ENCODE measurements at regions not wholly inside any gene's neighbourhood (a gene's known extent, or its start where the extent isn't known, plus 50 kb on each side); places are given as distances from the start of the nearest gene placed in this dataset.

DNA sequence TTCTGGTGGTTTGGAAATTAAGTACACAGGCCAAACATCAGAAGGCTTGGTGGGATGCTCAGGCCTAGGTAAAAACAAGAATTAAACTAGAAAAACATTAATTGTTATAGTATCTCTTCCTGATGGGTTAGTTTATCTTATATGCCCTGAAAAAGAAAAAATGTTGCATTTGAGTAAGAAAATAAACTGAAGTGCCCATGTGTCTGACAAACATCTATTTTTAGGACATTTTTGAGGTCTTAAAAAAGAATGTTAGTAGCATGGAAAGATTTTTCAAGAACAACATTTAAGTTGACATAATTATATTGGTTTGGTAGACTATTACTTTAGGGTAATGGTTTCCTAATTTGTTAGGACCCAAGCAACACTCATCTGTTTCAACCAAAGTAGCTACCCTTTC, 140.1 kb upstream of the RND3 start:
- Mint-ChIP-seq H3K4me3 (no peak overlapping the region), H3K27ac (no peak overlapping the region), H3K4me1 (ENCODE audit: low read depth) (no peaks in the 10 kb centered on the region), H3K27me3 (no peaks in the 10 kb centered on the region), H3K9me3 (peaks cover 9% of the 10 kb centered on the region), H3K36me3 (ENCODE audit: low read depth) (no peaks in the 10 kb centered on the region)
- intact Hi-C loops (cut with micrococcal nuclease) = no loop called here

DNA sequence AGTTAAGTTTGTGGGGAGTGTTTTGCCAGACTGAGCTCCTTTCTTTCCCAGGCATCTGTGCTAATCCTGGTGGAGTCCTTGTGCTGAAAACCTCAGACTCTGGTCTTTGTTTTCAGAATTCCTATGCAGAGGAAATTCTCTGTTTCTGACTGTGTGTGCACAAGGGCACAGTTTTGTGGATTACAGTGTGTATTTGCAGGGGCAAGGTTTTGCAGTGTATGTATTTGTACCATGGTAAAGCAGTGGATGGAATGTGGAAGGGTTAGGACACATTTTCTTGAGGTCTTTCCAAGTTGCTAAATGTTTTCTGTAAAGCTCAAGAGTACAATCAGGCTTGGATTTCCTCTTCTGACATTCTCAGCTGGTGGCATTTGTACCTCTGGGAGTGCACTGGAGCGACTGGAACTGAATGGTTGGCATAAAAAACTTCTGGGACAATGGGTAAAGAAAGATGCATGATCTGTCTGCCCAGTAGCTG, 139.5 kb upstream of the RND3 start:
- H3K9me3 Mint-ChIP-seq = peaks cover 9% of the 10 kb centered on the region
- intact Hi-C loops (cut with micrococcal nuclease) = no loop called here
- no peaks in the 10 kb centered on the region for H3K27me3 Mint-ChIP-seq
- no peaks in the 10 kb centered on the region for H3K36me3 Mint-ChIP-seq (ENCODE audit: low read depth)
- H3K27ac Mint-ChIP-seq = no peak overlapping the region
- no peaks in the 10 kb centered on the region for H3K4me1 Mint-ChIP-seq (ENCODE audit: low read depth)
- no peak overlapping the region for H3K4me3 Mint-ChIP-seq

DNA sequence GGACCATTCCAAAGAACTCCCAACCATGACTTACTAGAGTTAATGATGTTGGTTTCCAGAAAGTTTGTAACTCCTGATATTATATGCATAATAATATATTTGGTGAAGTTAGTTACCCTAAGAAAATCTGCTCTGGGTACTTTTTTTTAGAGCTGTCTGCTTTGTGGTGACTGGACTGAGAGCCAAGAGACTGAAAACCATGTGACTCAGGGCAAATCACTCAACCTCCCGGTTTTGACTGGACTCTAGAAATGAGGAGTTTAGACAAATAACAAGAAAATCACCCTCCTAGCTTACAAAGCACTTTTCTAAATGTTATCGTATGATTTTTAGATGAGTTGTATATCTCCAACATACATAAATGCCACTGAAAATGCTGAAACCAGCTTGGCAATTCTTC, 138.3 kb upstream of the RND3 start:
- no peaks in the 10 kb centered on the region for H3K36me3 Mint-ChIP-seq (ENCODE audit: low read depth)
- intact Hi-C loops (cut with micrococcal nuclease) = no loop called here
- H3K9me3 Mint-ChIP-seq = peaks cover 9% of the 10 kb centered on the region
- no peaks in the 10 kb centered on the region for H3K27me3 Mint-ChIP-seq
- H3K4me3 Mint-ChIP-seq = no peak overlapping the region
- no peak overlapping the region for H3K27ac Mint-ChIP-seq
- no peaks in the 10 kb centered on the region for H3K4me1 Mint-ChIP-seq (ENCODE audit: low read depth)

DNA sequence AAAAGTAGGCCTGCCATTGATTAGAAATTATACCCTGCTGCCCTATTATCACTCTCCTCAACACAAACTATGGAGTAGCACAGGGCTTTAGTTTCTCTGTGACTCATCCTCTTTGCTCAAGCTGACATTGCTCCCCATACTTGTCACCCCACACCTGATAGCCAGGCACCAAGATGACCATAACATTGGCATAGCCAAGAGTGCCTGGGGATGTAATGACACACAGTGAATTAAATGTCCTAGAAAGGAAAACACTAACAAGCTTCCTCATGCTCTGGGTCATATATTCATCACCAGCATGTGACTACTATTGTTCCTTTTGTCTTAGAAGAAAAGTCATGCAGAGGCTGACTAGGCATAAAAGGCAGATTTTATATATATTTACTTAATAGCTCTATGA, 137.8 kb upstream of the RND3 start:
- no peaks in the 10 kb centered on the region for H3K36me3 Mint-ChIP-seq (ENCODE audit: low read depth)
- H3K27me3 Mint-ChIP-seq = no peaks in the 10 kb centered on the region
- H3K4me3 Mint-ChIP-seq = no peak overlapping the region
- H3K27ac Mint-ChIP-seq = no peak overlapping the region
- no peaks in the 10 kb centered on the region for H3K4me1 Mint-ChIP-seq (ENCODE audit: low read depth)
- intact Hi-C loops (cut with micrococcal nuclease) = no loop called here
- H3K9me3 Mint-ChIP-seq = peaks cover 9% of the 10 kb centered on the region

DNA sequence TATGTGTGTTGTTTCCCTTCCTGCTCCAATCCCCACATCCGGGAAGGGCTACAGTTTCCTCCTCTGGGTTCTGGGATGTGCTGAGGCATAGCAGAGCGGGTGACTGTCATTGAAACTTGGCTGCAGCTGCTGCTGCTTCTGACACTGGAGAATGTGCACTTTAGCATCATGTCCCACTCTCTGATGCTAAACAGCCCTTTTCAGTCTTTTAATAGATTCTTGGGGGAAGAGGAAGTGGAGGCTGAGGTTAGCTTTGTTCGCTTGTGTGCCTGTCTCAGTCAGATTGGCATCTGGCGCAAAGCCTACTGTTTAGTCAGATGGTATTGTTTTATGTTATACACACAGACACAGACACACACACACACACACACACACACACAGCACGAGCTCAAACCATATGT, 136.5 kb upstream of the RND3 start:
- H3K9me3 Mint-ChIP-seq = peaks cover 9% of the 10 kb centered on the region
- H3K27ac Mint-ChIP-seq = no peak overlapping the region
- intact Hi-C loops (cut with micrococcal nuclease) = no loop called here
- no peaks in the 10 kb centered on the region for H3K4me1 Mint-ChIP-seq (ENCODE audit: low read depth)
- H3K36me3 Mint-ChIP-seq (ENCODE audit: low read depth) = no peaks in the 10 kb centered on the region
- H3K4me3 Mint-ChIP-seq = no peak overlapping the region
- no peaks in the 10 kb centered on the region for H3K27me3 Mint-ChIP-seq

DNA sequence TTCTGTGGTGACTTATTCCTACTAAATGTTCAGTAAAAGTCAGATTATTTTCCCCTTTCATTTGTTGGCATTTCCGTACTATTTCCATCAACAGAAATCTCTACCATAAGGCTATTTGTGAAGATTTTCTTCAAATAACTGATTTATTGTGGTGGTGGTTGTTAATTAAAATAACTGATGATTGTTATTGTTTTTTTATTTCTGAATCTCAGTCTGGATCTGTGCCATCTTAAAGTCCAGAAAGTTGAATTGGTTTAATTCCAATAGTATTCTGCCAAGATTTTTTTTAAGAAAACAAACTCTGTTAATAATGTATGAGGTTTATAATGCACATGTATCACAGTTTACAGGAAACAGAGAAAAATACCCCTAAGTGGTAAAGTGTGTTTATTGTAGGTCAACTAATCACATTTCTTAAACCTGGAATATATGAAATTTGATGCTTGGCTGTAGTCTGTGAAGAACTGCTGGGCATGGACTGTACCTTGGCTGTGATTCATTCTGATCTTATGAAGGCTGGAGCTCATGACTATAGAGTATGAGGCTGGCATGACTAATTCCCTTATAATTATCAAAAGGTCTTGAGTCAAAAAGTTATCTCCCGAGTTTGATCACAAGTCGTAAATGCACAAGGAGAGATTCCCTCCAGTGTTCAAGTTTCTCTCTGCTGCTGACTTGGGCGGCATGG, 134.2 kb upstream of the RND3 start:
- intact Hi-C loops (cut with micrococcal nuclease) = no loop called here
- Mint-ChIP-seq H3K27ac (no peak overlapping the region), H3K9me3 (no peaks in the 10 kb centered on the region), H3K27me3 (no peaks in the 10 kb centered on the region), H3K4me1 (ENCODE audit: low read depth) (no peaks in the 10 kb centered on the region), H3K36me3 (ENCODE audit: low read depth) (no peaks in the 10 kb centered on the region), H3K4me3 (no peak overlapping the region)

DNA sequence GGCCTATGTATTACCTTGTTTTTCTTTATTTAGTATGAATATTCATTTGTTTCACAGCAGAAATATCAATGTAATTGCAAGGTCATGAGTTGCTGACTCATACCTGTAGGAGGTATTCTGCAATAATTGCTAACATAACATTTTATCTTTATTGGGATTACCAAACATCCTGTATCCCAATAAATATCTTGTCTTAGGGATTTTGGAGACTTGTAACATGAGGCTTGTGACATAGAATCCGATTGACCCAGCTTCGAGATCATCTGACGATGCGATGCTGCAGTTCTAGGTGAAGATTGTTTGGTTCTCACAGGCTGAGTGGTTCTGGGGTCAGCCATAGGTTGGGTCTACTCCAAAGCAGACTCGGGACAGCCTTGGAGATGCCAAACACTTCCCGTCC, 133.4 kb upstream of the RND3 start:
- no peaks in the 10 kb centered on the region for H3K27me3 Mint-ChIP-seq
- H3K9me3 Mint-ChIP-seq = no peaks in the 10 kb centered on the region
- H3K4me1 Mint-ChIP-seq (ENCODE audit: low read depth) = no peaks in the 10 kb centered on the region
- H3K27ac Mint-ChIP-seq = no peak overlapping the region
- no peaks in the 10 kb centered on the region for H3K36me3 Mint-ChIP-seq (ENCODE audit: low read depth)
- no peak overlapping the region for H3K4me3 Mint-ChIP-seq
- intact Hi-C loops (cut with micrococcal nuclease) = no loop called here

DNA sequence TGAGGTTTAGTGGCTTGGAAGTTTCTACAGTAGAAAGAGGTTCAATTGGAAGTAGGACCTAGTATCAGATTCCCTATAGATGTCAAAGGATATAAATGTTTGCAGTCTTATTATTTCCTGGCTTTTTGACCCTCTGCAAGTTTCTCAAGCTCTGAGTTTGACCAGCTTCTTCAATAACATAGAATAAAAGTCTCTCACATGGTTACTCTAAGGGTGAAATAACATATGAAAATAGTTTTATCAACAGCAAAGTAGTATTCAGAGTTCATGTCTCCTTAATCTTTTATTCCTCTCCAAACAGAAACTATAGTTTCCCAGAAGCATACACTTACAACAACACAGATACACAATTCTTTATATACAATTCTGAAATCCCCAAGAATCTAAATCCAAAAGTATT, 132.9 kb upstream of the RND3 start:
- intact Hi-C loops (cut with micrococcal nuclease) = no loop called here
- Mint-ChIP-seq H3K27ac (no peak overlapping the region), H3K36me3 (ENCODE audit: low read depth) (no peaks in the 10 kb centered on the region), H3K27me3 (no peaks in the 10 kb centered on the region), H3K9me3 (no peaks in the 10 kb centered on the region), H3K4me3 (no peak overlapping the region), H3K4me1 (ENCODE audit: low read depth) (no peaks in the 10 kb centered on the region)

DNA sequence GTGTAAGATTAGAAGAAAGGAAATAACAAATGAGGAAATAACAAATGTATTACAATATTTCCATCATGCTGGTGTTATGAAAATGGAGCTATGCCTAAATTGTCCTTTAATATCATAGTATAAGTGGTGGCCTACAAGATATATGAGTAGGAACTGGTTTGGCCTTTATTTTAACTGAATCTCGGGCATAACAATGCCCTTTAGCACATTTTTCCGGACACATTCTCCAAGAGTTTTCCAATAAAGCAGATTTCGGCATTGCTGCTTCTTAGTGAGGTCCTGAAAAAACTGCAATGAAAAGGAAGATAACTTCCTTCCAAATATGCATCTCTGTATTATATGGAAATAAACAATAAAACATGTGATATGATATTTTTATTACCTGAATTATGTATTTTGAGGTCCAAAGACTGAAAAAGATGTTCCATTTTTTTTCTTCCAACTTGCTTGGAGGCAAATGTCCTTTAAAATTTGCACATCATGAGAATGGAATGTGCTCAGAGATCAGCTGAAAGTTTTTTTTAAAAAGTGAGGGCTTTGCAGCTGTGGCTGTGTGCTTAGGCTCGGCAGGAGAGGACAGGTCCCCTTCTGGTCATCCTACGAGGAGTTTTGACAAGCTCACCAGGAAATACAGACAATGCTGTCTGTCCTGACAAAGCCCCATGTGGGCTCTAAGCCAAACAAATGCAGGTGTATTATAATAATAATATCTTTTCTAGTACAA, 132.3 kb upstream of the RND3 start:
- no peak overlapping the region for H3K27ac Mint-ChIP-seq
- no peaks in the 10 kb centered on the region for H3K36me3 Mint-ChIP-seq (ENCODE audit: low read depth)
- no peak overlapping the region for H3K4me3 Mint-ChIP-seq
- intact Hi-C loops (cut with micrococcal nuclease) = no loop called here
- H3K9me3 Mint-ChIP-seq = no peaks in the 10 kb centered on the region
- H3K27me3 Mint-ChIP-seq = no peaks in the 10 kb centered on the region
- no peaks in the 10 kb centered on the region for H3K4me1 Mint-ChIP-seq (ENCODE audit: low read depth)

DNA sequence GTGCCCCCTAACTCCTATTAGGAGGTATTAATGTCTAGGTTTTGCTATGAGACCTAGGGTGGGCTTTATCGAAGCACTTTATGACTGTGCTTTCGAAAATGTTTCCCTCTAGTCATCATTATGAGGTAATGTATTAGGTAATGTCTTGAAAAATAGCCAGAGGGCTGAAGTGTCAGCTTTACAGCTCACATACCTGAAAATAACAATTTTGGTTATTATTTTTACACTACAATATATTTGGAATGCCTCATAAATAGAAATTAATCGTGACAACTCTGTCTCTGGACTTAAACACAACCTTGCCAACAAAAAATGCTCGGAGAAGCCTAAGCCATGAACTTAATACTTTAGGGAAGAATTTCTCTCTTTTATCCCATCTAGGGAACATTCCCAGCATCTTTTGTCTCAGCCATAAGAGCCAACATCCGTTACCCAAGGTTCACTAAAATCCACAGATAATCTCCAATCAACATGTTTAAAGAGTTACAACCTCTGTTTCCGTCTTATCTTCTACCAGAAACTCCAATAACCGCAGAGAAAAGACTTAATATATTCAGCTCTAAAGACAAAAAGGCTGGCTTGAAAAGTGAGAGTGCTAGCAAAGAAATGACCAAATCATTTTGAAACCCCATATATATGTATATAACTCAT, 130.9 kb upstream of the RND3 start:
- no peaks in the 10 kb centered on the region for H3K4me1 Mint-ChIP-seq (ENCODE audit: low read depth)
- H3K4me3 Mint-ChIP-seq = no peak overlapping the region
- no peaks in the 10 kb centered on the region for H3K27me3 Mint-ChIP-seq
- H3K27ac Mint-ChIP-seq = no peak overlapping the region
- no peaks in the 10 kb centered on the region for H3K9me3 Mint-ChIP-seq
- intact Hi-C loops (cut with micrococcal nuclease) = no loop called here
- H3K36me3 Mint-ChIP-seq (ENCODE audit: low read depth) = no peaks in the 10 kb centered on the region

DNA sequence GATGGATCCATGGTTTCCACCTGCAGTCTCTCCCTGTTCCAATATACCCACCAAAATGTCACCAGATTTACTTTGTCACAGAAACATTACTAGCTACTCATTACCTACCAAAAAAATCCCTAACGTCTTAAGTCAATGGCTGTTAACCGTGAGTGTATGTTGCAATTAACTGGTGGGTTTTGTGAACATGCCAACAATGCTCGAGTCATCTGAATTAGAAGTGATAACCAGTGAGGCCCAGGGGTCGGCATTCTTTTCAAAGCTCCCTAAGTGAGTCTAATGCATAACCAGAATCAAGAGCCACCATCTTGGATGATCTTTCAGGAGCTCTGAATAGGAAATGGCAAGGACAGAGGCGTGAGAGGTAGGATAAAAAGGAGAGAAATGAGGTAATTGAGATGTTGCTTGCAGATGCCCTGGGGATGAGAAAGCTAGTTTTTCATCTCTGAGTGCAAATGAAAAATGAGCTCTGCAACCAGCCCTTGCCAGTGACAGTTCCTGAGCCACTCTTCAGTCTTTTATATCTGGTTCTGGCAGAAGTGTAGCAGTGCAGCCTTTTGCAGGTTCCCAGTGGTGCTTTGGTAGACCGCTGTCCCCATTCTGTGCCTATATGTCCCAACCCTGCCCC, 130.0 kb upstream of the RND3 start:
- Mint-ChIP-seq H3K4me1 (ENCODE audit: low read depth) (no peaks in the 10 kb centered on the region), H3K9me3 (no peaks in the 10 kb centered on the region), H3K27ac (no peak overlapping the region), H3K4me3 (no peak overlapping the region), H3K27me3 (no peaks in the 10 kb centered on the region), H3K36me3 (ENCODE audit: low read depth) (no peaks in the 10 kb centered on the region)
- intact Hi-C loops (cut with micrococcal nuclease) = no loop called here

DNA sequence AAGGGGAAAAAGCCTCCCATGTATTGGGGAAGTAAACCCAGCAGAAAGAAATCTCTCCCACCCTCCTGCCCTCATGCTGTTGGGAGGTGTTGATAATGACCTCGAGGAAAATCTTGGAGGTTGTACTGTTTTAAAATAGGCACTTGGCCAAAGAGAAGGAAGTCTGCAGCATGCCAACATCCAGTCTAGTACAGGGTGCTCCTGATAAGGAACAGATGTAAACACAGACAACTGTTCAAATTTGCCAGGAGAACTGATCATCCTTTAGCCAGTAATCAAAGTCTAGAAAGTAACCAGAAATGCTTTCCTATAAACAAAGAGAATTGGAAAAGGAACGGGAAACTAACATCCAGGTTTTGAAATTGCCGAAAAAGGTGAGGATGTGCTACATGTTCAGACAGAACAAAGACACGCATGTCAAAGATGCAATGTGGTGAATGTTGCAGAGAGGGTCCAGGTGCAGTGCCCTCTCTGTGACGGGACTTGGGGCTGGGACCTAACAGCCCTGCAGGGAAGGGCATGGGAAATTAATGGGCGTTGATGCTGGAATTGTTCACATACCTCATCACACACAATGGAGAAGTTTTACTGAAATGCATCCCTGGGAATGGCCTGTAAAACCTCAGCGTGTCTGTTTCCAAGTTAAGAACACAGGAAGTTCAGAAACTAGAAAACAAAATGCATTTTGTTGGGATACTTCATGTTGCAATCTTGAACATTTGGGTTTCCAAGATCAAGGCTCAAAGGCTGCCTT, 125.7 kb upstream of the RND3 start:
- intact Hi-C loops (cut with micrococcal nuclease) = no loop called here
- no peaks in the 10 kb centered on the region for H3K36me3 Mint-ChIP-seq (ENCODE audit: low read depth)
- H3K9me3 Mint-ChIP-seq = no peaks in the 10 kb centered on the region
- H3K4me3 Mint-ChIP-seq = no peak overlapping the region
- no peaks in the 10 kb centered on the region for H3K27me3 Mint-ChIP-seq
- no peaks in the 10 kb centered on the region for H3K4me1 Mint-ChIP-seq (ENCODE audit: low read depth)
- no peak overlapping the region for H3K27ac Mint-ChIP-seq

DNA sequence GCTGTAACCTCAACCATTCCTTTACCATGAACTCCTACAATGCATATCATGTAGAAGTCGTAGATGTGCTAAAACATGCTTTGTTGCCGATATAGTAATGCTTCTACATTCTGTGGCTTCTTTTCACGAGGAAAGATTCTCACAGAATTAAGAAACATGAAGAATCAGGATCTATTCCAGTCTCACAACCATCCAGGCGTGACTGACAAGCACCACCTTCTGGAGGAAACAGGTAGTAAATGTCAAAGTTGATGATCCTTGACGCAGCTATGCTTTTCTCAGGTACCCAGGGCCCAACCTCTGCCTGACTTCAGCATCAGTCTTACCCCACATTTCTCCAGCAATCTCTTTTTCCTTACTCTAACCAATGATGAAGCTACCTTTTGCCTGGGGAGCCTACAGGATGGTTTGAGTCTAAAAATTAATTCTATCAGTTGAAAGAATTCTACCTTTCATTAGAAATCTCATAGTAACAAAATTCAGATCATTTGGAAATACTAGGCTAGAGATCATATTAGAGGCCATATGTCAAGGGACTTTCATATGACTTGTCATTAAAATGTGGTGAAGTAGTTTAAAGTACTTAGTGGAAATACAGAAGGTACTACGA, 123.3 kb upstream of the RND3 start:
- intact Hi-C loops (cut with micrococcal nuclease) = no loop called here
- Mint-ChIP-seq H3K36me3 (ENCODE audit: low read depth) (no peaks in the 10 kb centered on the region), H3K27me3 (no peaks in the 10 kb centered on the region), H3K27ac (no peak overlapping the region), H3K4me3 (no peak overlapping the region), H3K4me1 (ENCODE audit: low read depth) (no peaks in the 10 kb centered on the region), H3K9me3 (no peaks in the 10 kb centered on the region)
